ENCODE measurements at regions not wholly inside any gene's neighbourhood (a gene's known extent, or its start where the extent isn't known, plus 50 kb on each side); places are given as distances from the start of the nearest gene placed in this dataset.
A peak's percentile ranks its signal among the peaks of the same experiment; 100 is the strongest.
"Not testable (repeated sequence)": the region's sequence is repeated elsewhere in the genome, so short reads cannot be mapped to it uniquely, and the experiment has no call there.

DNA sequence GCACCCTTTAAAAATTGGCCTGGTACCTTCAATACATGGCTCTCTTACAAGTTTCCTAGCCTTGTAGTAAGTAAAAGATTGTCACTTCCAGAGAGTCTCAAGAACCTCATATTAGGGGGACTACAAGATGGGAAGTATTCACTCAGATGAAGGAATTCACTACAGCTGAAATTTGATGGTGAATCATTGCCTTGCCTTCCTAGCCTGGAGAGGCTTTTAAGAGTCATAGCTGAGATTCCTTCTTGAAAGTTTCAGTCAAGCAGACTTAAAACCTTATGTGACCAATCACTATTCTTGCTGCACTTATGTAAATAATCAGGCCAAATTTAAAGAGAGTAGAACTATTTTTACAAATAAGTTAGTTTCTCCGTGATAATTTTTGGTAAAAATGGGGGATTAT, 451.6 kb downstream of the TRHDE start:
- DNase-seq (ENCODE audit: low read depth in 2 of 2) = no peak

DNA sequence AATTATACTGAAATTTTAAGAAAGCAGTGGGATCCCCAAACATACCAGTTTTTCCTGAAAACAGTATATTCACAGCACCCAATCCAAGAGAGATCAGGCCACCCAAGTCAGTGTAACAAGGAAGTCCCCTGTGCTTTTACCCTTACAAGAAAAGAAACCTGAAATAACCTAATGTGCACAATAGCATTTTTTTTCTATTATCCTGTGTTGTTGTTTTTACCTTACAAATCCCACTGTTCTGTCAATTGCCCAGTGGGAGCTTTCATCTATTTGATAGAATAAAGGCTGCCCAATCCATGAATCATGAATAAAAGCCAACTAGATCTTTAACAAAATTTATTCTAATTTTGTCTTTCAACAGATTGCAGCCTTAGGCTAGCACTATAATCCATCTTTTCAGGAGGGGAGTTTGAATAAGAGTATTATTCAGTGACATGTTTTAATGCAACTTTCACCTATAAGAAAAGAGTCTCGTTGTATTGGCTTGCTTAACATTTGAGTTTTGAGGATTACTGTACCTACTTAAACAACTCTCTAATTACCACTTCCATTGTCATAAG, 457.4 kb downstream of the TRHDE start:
- DNase-seq (ENCODE audit: low read depth in 2 of 2) = no peak

DNA sequence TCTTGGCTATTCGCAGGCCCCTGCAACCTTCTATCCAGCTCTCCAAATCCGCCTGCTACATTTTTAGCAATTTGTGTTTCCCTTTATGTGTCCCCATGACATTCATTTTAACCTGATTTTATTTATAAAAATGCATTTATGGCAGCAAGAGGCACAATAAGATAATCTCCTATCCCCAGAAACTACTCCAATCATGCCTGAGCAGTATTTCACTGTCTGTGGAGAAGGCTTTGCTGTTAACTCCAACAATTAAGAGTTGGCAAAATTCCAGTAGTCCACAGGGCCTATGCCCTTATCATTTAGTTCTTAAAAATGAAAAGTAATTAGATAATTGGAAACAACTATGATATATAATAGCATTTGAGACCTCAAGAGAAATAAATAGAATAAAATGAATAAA, 462.4 kb downstream of the TRHDE start:
- DNase-seq (ENCODE audit: low read depth in 2 of 2) = no peak

DNA sequence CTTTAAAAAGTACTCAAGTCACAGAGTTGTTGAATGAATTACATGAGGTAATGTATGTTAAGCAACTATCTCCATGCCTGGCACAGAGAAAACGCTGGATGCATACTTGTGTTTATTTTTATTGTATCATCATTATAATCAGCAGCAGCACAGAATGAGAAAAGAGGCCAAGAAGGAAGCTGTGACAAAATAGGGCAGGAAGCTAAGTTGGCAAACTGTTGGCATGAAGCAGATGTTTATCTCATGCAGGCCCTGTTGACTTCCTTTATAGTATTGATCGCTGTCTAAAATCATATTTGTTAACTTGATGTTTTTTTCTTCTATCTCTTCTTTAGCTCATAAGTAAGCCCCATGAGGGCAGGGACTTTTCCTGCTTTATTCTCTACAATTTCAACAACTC, 466.6 kb downstream of the TRHDE start:
- no peak for DNase-seq (ENCODE audit: low read depth in 2 of 2)

DNA sequence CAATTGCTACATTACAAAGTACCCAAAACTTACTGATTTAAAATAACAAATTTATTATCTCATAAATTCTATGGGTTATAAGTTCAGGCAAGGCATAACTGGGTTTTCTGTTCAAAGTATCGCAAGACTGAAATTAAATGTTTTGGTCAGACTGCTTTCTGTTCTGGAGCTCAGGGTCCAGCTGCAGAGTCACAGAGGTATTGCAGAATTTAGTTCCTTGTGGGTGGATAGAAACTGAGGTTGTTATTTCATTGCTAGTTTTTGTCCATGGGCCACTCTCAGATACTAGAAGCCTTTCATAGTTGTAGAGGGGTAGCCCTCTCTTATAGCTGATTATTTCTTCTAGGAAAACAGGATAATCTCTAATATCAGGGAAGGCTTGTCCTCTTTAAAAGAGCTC, 467.9 kb downstream of the TRHDE start:
- no peak for DNase-seq (ENCODE audit: low read depth in 2 of 2)

DNA sequence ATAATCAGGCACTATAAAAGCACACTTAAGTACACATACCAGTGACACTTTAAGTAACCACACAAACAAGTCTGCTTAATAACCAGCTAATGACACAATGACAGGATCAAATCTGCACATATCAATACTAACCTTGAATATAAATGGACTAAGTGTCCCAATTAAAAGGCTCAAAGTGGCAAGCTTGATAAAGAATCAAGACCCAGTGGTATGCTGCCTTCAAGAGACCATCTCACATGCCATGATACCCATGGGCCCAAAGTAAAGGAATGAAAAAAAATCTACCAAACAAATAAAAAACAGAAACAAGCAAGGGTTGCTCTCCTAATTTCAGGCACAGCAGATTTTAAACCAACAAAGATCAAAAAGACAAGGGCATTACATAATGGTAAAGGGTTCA, 470.4 kb downstream of the TRHDE start:
- no peak for DNase-seq (ENCODE audit: low read depth in 2 of 2)

DNA sequence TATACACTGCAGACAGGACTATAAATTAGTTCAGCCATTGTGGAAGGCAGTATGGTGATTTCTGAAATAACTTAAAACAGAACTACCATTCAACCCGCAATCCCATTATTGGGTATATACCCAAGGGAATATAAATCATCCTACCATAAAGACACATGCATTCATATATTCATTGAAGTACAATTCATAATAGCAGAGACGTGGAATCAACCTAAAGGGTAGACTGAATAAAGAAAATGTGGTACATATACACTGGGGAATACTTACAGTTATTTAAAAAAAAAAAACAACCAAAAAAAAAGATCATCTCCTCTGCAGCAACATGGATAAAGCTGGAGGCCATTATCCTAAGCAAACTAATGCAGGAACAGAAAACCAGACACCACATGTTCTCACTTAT, 473.9 kb downstream of the TRHDE start:
- DNase-seq (ENCODE audit: low read depth in 2 of 2) = no peak

DNA sequence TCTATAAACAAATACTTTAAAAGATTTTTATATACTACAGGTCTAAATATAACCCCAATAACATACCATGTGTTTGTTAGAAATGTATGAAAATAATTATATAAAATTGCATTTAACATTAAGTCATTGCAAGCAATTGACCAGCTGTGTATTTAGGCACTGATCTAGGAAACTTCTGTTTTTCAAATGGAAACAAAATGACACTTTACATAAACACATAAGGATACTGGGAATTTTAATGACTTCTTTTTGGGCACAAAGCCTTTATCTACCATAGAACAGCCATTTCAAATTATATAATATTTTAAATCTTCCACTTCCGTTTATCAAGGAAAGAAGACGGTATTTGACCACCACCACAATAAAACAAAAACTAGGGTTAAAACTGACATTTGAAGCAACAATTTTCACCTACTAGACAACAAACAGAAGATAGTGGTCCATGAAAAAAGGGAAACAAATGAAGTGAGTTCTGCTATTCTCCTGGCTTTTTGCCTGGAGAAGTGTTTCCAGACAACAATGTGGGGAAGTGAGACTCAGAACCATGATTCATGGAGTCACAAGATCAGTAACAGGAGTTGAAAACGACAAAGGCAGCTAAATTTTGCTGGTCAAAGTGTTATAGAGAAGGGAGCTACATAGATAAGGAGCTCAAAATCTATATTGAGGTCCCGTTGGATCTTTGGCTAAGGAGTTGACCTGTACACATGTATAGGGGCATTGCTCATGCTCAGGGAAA, 475.1 kb downstream of the TRHDE start:
- DNase-seq (ENCODE audit: low read depth in 2 of 2) = peak; percentile 2 to 40

DNA sequence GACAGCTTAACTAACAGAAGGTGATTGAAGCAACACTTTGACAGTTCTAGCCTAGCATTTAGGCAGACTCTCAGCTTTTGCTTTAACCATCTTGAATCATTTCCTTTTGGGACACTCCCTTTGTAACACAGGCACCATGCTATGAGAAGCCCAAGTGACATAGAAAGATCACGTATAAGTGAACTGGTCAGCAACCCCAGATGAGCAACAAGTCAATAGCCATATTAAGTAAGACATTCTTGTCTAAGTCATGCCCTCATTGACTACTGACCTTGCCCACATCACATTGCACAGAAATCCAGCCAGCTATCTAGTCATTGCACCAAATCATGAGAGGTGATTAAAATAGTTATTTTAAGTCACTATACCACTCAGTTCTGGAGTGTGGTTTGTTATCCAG, 476.8 kb downstream of the TRHDE start:
- DNase-seq (ENCODE audit: low read depth in 2 of 2) = no peak

DNA sequence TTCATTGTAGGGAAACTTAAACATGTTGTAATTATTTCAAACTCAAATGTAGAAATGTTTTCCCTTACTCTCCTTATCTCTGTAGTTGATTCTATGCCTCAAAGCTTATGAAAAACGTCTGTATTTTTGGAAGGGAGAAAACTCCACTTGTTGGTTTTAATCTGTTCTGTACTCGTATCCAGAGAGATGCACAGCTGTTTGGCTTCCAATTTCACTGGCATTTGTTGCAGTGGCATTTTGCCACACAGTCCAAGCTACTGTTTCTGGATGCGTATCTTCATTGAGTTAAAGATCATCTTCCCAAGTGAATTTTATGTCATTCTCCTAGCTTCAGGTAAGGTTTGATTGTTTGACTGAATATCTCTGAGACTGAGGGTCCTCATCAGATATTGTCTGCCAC, 481.4 kb downstream of the TRHDE start:
- DNase-seq (ENCODE audit: low read depth in 2 of 2) = no peak

DNA sequence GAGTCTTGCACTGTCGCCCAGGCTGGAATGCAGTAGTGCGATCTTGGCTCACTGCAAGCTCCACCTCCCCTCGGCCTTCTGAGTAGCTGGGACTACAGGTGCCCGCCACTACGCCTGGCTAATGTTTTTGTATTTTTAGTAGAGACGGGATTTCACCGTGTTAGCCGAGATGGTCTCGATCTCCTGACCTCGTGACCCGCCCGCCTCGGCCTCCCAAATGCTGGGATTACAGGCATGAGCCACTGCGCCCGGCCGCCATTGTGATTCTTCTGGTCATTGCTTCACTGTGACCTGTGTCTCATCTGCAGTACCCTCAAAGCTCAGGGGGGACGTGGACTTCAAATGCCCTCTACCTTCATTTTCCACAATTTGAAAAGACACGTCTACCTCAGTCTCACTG, 481.9 kb downstream of the TRHDE start:
- not testable (repeated sequence) for DNase-seq (ENCODE audit: low read depth in 2 of 2)

DNA sequence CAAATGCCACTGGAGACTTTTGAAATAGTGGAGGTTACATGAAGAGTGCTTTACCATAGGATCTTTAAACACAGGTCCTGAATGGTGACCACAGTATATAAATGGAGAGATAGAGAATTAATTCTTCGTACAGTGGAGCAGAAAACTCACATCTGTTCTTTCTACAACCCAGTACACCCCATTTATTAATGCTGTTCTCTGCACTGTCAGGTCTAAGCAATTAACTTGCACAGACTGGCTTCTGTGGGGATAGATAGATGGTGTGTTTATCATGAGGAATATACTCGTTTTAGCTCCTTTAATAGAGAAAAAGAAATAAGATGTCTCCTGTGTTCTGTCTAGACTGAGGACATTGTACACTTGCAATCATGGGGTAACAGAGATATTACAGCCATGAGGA, 494.3 kb downstream of the TRHDE start:
- DNase-seq (ENCODE audit: low read depth in 2 of 2) = no peak

DNA sequence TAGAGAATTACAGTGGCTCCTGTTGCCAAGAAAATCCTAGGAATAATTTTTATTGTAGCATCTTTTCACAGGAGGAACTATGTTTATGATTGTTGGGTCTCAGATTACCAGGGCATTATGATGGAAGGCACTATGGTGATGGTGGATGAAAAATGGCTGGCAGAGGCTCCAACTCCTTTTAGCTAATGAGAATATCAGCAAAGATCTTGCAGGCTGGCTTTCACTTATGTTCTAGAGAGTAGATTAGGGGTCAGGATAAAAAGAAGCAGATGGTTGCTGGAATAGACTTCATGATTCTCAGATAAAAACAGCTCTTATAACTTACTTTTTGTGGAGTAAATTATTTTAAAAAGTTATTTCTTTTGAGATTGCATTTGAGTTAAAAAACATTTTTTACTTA, 501.9 kb downstream of the TRHDE start:
- no peak for DNase-seq (ENCODE audit: low read depth in 2 of 2)

DNA sequence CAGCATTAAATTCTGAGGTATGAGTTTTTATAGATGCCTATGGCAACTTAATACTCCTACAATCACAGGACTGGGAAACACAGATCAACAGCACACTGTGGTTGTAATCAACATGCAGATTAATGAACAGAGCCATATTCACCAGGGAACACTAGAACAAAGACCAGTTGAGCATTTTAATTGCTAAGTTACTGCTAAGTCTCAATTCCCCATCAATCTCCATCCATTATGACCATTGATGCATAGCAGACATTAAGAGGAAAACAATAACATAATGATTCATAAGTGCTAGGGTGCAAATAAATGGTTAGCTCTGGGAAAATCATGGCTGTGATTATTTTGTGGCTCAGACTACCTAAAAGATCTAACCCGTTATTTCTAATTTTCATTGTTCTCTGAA, 505.6 kb downstream of the TRHDE start:
- no peak for DNase-seq (ENCODE audit: low read depth in 2 of 2)

DNA sequence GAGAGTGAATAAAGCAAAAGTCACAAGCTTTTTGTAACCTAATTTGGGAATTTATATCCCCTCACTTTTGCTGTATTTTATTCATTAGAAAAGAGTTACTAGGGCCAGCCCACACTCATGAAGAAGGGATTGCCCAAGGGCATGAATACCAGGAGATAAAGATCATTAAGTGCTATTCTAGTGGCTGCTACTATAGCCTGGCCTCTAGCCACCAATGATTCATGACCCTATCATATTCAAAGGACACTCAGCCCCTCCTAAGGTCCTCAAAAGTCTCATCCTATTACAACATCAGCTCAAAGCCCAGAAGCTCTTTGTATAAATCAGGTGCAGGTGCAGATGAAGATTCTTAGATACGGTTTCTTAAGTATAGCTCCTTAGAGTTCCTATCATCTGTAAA, 518.1 kb downstream of the TRHDE start:
- DNase-seq (ENCODE audit: low read depth in 2 of 2) = no peak

DNA sequence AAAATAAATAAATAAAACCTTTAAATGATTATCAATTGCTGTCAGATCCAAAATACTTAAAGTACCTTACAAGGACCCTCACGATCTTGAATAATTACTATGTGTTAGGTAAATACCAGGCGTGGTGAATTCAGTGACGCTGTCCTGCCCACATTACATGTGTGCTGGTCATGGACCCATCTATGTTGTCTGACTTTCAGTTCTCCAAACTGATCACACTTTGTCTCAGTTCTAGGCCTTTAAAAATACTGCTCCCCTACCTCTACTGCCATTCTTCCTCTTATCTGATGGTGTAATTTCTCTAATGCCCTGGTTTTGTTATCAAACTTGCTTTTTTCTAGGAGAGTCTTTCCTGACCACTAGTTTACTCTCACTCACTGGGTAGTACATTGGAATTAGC, 520.7 kb downstream of the TRHDE start:
- no peak for DNase-seq (ENCODE audit: low read depth in 2 of 2)

DNA sequence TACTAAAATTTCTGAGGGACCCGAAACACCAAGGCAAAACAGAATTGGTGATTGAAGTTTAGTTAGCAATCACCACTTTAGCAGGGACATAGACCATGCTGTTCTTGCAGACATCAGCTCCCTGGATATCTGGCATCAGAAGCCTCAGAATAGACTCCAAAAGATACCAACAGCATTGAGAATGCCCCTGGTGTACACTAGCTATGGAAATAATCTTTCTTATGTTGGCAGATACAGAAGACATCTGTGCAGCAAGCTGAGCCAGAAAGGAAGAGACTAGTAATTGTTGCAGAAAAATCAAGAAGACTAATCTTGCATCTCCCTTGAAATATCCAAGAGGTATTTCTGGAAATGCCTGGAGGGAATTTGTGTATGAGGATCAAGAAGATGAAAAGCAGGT, 521.6 kb downstream of the TRHDE start:
- no peak for DNase-seq (ENCODE audit: low read depth in 2 of 2)

DNA sequence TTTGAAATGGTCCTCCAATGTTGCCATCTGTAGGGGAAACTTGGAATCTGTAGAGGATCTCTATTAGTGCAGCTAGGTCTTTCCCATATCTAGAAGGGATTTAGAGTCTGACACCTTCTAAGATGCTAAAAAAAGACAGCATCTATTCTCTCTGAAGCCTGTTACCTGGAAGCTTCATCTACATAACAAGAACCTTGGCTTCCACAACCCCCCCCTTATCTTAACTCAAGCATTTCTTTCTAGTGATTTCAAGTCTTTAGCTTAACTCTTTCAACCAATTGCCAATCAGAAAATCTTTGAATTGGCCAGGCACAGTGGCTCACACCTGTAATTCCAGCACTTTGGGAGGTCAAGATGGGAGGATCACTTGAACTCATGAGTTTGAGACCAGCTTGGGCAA, 543.3 kb downstream of the TRHDE start:
- no peak for DNase-seq (ENCODE audit: low read depth in 2 of 2)

DNA sequence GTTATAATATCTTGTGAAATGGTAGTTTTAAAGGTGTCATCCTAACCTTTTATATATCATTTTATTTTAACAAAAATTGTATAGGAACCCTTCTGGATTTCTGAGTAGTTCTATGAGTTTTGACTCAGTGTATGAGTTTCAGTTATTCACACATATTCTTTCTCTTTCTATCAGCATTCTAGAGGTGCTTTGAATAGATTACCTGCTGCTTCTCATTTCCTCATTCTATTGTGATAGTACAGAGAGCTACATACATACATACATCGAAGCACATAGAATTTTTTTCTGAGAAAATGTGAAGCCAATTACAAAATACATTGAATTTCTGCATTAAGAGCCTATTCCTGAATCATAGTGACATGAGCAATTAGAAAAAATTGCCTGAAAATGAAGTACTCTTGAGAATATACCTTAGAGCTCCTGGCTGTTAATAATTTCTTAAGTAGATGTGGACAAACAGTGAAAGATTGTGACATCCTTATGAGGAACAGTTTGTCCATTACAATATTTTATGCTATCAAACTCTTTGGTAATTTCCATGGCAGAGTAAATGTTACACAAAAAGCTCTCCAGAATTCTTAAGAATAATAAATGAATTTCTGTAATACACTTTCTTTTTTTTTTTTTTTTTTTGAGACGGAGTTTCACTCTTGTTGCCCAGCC, 556.6 kb downstream of the TRHDE start:
- DNase-seq (ENCODE audit: low read depth in 2 of 2) = no peak

DNA sequence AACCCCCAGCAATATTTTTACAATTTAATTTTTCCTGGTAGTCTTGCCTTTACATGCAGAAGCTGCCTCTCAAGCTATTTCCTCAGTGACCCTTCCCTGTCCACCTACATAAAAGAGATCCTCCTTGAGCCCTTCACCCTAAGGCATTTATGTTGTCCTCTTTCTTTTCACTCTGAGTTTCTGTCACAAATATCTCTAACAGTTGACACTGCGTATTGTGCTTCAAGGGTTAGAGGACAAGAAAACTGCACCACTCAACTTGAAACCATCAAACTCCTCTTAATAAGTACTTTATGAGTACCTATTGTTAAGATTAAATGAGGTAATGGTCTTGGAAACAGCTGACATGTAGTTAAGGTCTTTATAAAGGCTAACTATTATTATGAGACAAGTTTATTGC, 557.7 kb downstream of the TRHDE start:
- no peak for DNase-seq (ENCODE audit: low read depth in 2 of 2)

DNA sequence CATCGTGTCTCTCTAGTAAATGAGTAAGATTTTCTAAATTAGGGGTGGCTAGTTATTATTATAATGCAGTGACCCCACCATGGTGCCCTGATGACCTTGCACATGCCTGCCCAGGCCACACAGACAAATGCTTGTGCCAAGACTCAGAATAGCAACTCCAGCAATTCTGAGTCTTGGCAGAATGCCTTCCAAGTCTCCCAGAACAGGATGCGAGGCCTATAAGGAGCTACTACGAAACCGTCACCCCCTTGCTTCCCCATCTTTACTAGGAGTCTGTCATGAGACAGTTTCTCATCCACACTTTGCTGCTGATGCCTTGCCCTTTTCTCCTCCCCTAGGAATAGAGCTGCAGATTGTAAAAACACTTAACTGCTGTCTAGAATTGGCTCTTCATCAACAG, 559.9 kb downstream of the TRHDE start:
- no peak for DNase-seq (ENCODE audit: low read depth in 2 of 2)

DNA sequence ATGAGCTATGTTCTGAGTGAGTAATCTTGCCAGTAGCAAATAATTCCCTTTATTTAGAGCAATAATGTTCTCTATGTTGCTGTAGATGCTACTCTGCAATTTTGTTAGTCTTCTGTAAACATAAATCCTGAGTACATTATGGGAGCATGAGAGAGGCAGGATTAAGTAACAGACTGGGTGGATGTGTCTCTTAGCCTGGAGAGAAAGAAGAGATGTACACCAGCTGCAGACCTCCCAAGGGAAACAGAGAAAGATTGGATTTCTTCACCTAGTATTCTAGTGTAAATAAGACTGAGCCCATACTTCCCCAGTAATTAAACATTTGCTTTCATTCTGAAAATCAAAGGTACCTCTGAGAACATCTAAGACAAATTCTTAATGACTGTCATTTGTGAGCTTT, 564.0 kb downstream of the TRHDE start:
- DNase-seq (ENCODE audit: low read depth in 2 of 2) = no peak

DNA sequence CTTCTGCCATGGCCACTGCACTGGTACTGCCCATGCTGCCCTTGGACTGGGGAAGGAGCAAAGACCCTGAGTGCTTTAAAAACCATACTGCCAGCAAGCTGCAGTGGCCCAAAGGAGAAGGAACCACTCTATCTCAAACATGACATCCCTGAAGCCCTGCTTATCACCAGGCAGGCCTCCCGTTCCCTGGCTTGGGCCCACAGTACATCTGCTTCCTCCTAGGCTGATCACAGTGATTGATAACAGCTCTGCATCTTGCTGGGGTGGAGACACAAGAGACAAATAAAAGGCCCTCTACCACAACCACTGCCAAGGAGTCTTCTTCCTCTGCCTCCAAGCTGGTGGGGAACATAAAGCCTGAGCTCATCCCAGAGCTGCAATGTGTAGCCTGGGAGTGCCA, 567.5 kb downstream of the TRHDE start:
- no peak for DNase-seq (ENCODE audit: low read depth in 2 of 2)
